ENCODE measurements at regions not wholly inside any gene's neighbourhood (a gene's known extent, or its start where the extent isn't known, plus 50 kb on each side); places are given as distances from the start of the nearest gene placed in this dataset.

- no peak for TF ChIP-seq ZNF462 (CRISPR knock-in tag; IDR thresholded peaks at IDR 0.05)
- TF ChIP-seq REST (IDR thresholded peaks at IDR 0.05; ENCODE audit: unreplicated experiment) = no peak
These were observed 345.1 kb downstream of the FAT3 start (continued) for GRCh38 chr11:92569726-92570125.

- peaks cover 14% of the 10 kb centered on the region for H3K4me1 ChIP-seq (ENCODE audit: insufficient read depth)
- no peak overlapping the region for H3K27ac ChIP-seq (ENCODE audit: low read depth)
- peaks cover 7% of the 10 kb centered on the region; the same call in 2 of the 3 replicates for H3K36me3 Mint-ChIP-seq (ENCODE audit: low read depth)
- no peaks in the 10 kb centered on the region for H3K27me3 ChIP-seq (ENCODE audit: insufficient read depth)
- no peaks in the 10 kb centered on the region; the same call in 1 of the 2 replicates for H3K79me2 ChIP-seq (replicated peaks; ENCODE audit: insufficient read depth)
- no peaks in the 10 kb centered on the region for H3K36me3 ChIP-seq (ENCODE audit: insufficient read depth)
- no peaks in the 10 kb centered on the region for H3F3A ChIP-seq (replicated peaks; ENCODE audit: low read depth)
- H3K27ac Mint-ChIP-seq = no peak overlapping the region
- no peak for ATAC-seq
- peaks cover 18% of the 10 kb centered on the region for H3K4me1 Mint-ChIP-seq
- H3K4me2 ChIP-seq = no peak overlapping the region
- H2AFZ ChIP-seq = no peak overlapping the region
- H3K9me3 Mint-ChIP-seq = peaks cover 3% of the 10 kb centered on the region; the same call in 1 of the 3 replicates
- H3K9me2 ChIP-seq (ENCODE audit: insufficient read depth) = no peaks in the 10 kb centered on the region
- H3K27me3 Mint-ChIP-seq (ENCODE audit: insufficient read depth, low read depth, poor library complexity) = peaks cover 3% of the 10 kb centered on the region
- peaks cover 5% of the 10 kb centered on the region; the same call in 1 of the 2 replicates for H4K20me1 ChIP-seq (replicated peaks; ENCODE audit: insufficient read depth)
- no peak overlapping the region for H3K4me3 ChIP-seq
- DNase-seq (ENCODE audit: low spot score) = no peak
- H3K4me3 Mint-ChIP-seq = no peak overlapping the region
- TF ChIP-seq ZNF331 (CRISPR knock-in tag; IDR thresholded peaks at IDR 0.05; ENCODE audit: low read depth) (no peak), CREB1 (CRISPR knock-in tag; IDR thresholded peaks at IDR 0.05; ENCODE audit: low read depth) (no peak), ETS1 (IDR thresholded peaks at IDR 0.05) (no peak), CTCF (conservative IDR thresholded peaks at IDR 0.05; ENCODE audit: low read depth in 2 of 2) (no peak), STAT1 (IDR thresholded peaks at IDR 0.05; ENCODE audit: unreplicated experiment) (no peak), REST (IDR thresholded peaks at IDR 0.05; ENCODE audit: unreplicated experiment) (no peak), JUNB (IDR thresholded peaks at IDR 0.05; ENCODE audit: unreplicated experiment) (no peak), POLR2AphosphoS5 (IDR thresholded peaks at IDR 0.05; ENCODE audit: low read depth) (no peak)
These were observed 347.9 kb downstream of the FAT3 start for GRCh38 chr11:92572559-92572958.

Data from GM23338 (cell line).